ENCODE measurements at regions not wholly inside any gene's neighbourhood (a gene's known extent, or its start where the extent isn't known, plus 50 kb on each side); places are given as distances from the start of the nearest gene placed in this dataset.

GRCh38 chr2:204343685-204344084 is 201.6 kb upstream of the PARD3B start:
- TF ChIP-seq EZH2phosphoT487 (IDR thresholded peaks at IDR 0.05; ENCODE audit: borderline replicate concordance, low read length) (no peak), CTCF (IDR thresholded peaks at IDR 0.05; ENCODE audit: low read depth, low read length, poor library complexity, severe bottlenecking) (no peak)
- H3K36me3 ChIP-seq (ENCODE audit: control insufficient read depth, low read length), result no peaks in the 10 kb centered on the region
- H3K27ac ChIP-seq (ENCODE audit: low read depth, low read length), result no peak overlapping the region
- H3K4me2 ChIP-seq (ENCODE audit: low read length), result no peak overlapping the region
- H3K9me3 ChIP-seq (ENCODE audit: control insufficient read depth, insufficient read depth, low read length), result no peaks in the 10 kb centered on the region
- no peaks in the 10 kb centered on the region for H3F3A ChIP-seq (ENCODE audit: control insufficient read depth, insufficient read depth)
- no peaks in the 10 kb centered on the region for H3K9me2 ChIP-seq (replicated peaks; ENCODE audit: control insufficient read depth, low read length)
- H3K4me1 ChIP-seq (ENCODE audit: control insufficient read depth, low read length), result no peaks in the 10 kb centered on the region
- no peak overlapping the region for H3K4me3 ChIP-seq (ENCODE audit: low read length)
- H3K79me2 ChIP-seq (ENCODE audit: control insufficient read depth, low read length), result no peaks in the 10 kb centered on the region
- no peaks in the 10 kb centered on the region for H4K20me1 ChIP-seq (ENCODE audit: control insufficient read depth, insufficient read depth, low read depth, low read length)
- no peaks in the 10 kb centered on the region for H3K27me3 ChIP-seq (ENCODE audit: control insufficient read depth, low read length)

GRCh38 chr2:204344119-204344518 is 201.2 kb upstream of the PARD3B start:
- H3F3A ChIP-seq (ENCODE audit: control insufficient read depth, insufficient read depth), result no peaks in the 10 kb centered on the region
- no peaks in the 10 kb centered on the region for H3K27me3 ChIP-seq (ENCODE audit: control insufficient read depth, low read length)
- no peak overlapping the region for H3K27ac ChIP-seq (ENCODE audit: low read depth, low read length)
- no peaks in the 10 kb centered on the region for H3K9me2 ChIP-seq (replicated peaks; ENCODE audit: control insufficient read depth, low read length)
- H3K4me1 ChIP-seq (ENCODE audit: control insufficient read depth, low read length), result no peaks in the 10 kb centered on the region
- no peak for TF ChIP-seq EZH2phosphoT487 (IDR thresholded peaks at IDR 0.05; ENCODE audit: borderline replicate concordance, low read length)
- TF ChIP-seq CTCF (IDR thresholded peaks at IDR 0.05; ENCODE audit: low read depth, low read length, poor library complexity, severe bottlenecking), result no peak
- no peaks in the 10 kb centered on the region for H3K9me3 ChIP-seq (ENCODE audit: control insufficient read depth, insufficient read depth, low read length)
- no peak overlapping the region for H3K4me2 ChIP-seq (ENCODE audit: low read length)
- no peak overlapping the region for H3K4me3 ChIP-seq (ENCODE audit: low read length)
- no peaks in the 10 kb centered on the region for H3K79me2 ChIP-seq (ENCODE audit: control insufficient read depth, low read length)
- no peaks in the 10 kb centered on the region for H3K36me3 ChIP-seq (ENCODE audit: control insufficient read depth, low read length)
- no peaks in the 10 kb centered on the region for H4K20me1 ChIP-seq (ENCODE audit: control insufficient read depth, insufficient read depth, low read depth, low read length)

- no peak overlapping the region for H3K4me2 ChIP-seq (ENCODE audit: low read length)
- H3K27ac ChIP-seq (ENCODE audit: low read depth, low read length), result no peak overlapping the region
- no peaks in the 10 kb centered on the region for H3K9me2 ChIP-seq (replicated peaks; ENCODE audit: control insufficient read depth, low read length)
- no peaks in the 10 kb centered on the region for H3K27me3 ChIP-seq (ENCODE audit: control insufficient read depth, low read length)
- H3K36me3 ChIP-seq (ENCODE audit: control insufficient read depth, low read length), result no peaks in the 10 kb centered on the region
- no peaks in the 10 kb centered on the region for H3K9me3 ChIP-seq (ENCODE audit: control insufficient read depth, insufficient read depth, low read length)
- no peaks in the 10 kb centered on the region for H4K20me1 ChIP-seq (ENCODE audit: control insufficient read depth, insufficient read depth, low read depth, low read length)
- H3F3A ChIP-seq (ENCODE audit: control insufficient read depth, insufficient read depth), result no peaks in the 10 kb centered on the region
- TF ChIP-seq EZH2phosphoT487 (IDR thresholded peaks at IDR 0.05; ENCODE audit: borderline replicate concordance, low read length) (no peak), CTCF (IDR thresholded peaks at IDR 0.05; ENCODE audit: low read depth, low read length, poor library complexity, severe bottlenecking) (no peak)
- no peak overlapping the region for H3K4me3 ChIP-seq (ENCODE audit: low read length)
- H3K79me2 ChIP-seq (ENCODE audit: control insufficient read depth, low read length), result no peaks in the 10 kb centered on the region
- H3K4me1 ChIP-seq (ENCODE audit: control insufficient read depth, low read length), result no peaks in the 10 kb centered on the region
These were observed 198.4 kb upstream of the PARD3B start for GRCh38 chr2:204346906-204347305.

- no peaks in the 10 kb centered on the region for H3K9me3 ChIP-seq (ENCODE audit: control insufficient read depth, insufficient read depth, low read length)
- no peaks in the 10 kb centered on the region for H4K20me1 ChIP-seq (ENCODE audit: control insufficient read depth, insufficient read depth, low read depth, low read length)
- TF ChIP-seq EZH2phosphoT487 (IDR thresholded peaks at IDR 0.05; ENCODE audit: borderline replicate concordance, low read length) (no peak), CTCF (IDR thresholded peaks at IDR 0.05; ENCODE audit: low read depth, low read length, poor library complexity, severe bottlenecking) (no peak)
- H3K4me3 ChIP-seq (ENCODE audit: low read length), result no peak overlapping the region
- no peaks in the 10 kb centered on the region for H3K9me2 ChIP-seq (replicated peaks; ENCODE audit: control insufficient read depth, low read length)
- no peaks in the 10 kb centered on the region for H3K27me3 ChIP-seq (ENCODE audit: control insufficient read depth, low read length)
- H3K4me2 ChIP-seq (ENCODE audit: low read length), result no peak overlapping the region
- no peaks in the 10 kb centered on the region for H3F3A ChIP-seq (ENCODE audit: control insufficient read depth, insufficient read depth)
- no peak overlapping the region for H3K27ac ChIP-seq (ENCODE audit: low read depth, low read length)
- H3K4me1 ChIP-seq (ENCODE audit: control insufficient read depth, low read length), result no peaks in the 10 kb centered on the region
- H3K79me2 ChIP-seq (ENCODE audit: control insufficient read depth, low read length), result no peaks in the 10 kb centered on the region
- no peaks in the 10 kb centered on the region for H3K36me3 ChIP-seq (ENCODE audit: control insufficient read depth, low read length)
These were observed 191.5 kb upstream of the PARD3B start for GRCh38 chr2:204353823-204354222.

Measured in DOHH2 (cell line).